HG02642 (cell line): ENCODE measurements at regions not wholly inside any gene's neighbourhood (a gene's known extent, or its start where the extent isn't known, plus 50 kb on each side); places are given as distances from the start of the nearest gene placed in this dataset.

Experiments used
- ATAC-seq: cut with Tn5 transposase; IDR thresholded peaks from one replicate; pipeline ENCODE4 v1.9.1; 2021; ENCODE audit warnings: mild to moderate bottlenecking; ENCODE audit not compliant: unreplicated experiment, poor library complexity

DNA sequence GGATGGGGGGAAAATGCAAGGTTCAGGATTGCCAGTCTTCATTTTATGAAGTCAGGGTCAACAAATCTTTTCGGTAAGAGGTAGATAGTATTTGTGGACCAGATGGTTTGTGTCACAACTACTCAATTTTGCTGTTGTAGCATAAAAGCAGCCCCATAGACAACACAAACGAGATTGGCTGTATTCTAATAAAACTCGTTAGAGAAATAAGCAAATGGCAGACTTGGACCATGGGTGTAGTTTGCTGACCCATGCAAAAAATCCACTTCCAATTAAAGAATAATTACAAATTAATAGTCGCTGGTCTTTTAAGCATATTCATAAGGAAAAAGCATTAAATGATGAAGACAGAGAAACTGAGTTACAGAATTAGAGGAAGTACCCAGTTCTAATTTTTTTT lies 247.1 kb downstream of the CRPPA start:
- ATAC-seq, result no peak

DNA sequence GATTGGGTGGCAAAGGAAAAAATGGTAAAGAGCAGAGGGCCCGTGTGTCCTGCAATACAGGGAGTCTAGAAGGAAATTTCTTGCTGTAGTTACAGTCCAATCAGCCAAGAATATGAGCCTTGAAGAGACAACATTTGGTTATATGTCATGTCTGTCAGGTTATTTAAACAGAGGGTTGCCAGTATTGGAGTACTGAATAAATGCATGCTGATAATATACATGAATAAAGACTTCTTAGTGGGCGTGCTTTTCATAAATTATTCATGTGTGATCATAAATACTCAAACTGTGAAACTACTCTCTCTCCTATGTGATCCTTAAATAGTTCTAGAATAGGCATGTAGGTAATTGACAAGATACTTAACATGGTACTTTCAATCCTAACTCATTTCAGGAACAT lies 249.0 kb downstream of the CRPPA start:
- ATAC-seq, result no peak

DNA sequence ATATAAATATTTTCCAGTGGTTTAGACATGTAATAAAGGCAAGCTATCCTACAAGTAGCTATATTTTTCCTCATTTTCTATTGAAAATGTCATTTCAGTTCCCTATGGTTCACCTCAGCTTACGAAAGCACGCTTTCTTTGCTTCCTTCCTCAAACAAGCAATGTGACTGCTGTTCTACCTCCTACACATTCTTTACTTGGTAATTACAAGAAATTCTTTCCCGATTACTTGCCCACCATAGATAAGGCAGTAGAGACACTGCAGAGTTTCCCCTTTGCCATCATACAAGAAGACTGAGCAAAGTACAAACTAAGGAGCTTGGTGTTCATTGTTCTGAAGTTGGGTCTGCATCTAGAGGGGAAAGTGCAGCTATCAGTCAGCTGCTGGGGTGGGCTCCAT lies 249.4 kb downstream of the CRPPA start:
- no peak for ATAC-seq

DNA sequence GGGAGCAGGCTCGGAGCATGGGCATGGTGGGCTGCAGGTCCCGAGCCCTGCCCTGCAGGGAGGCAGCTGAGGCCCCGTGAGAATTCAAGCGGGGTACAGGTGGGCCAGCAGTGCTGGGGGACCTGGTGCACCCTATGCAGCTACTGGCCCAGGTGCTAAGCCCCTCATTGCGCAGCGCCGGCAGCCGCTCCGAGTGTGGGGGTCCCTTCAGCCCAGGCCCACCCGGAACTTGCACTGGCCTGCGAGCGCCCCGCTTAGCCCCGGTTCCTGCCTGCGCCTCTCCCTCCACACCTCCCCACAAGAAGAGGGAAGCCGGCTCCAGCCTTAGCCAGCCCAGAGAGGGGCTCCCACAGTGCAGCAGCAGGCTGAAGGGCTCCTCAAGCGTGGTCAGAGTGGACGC lies 250.7 kb downstream of the CRPPA start:
- ATAC-seq, result no peak

DNA sequence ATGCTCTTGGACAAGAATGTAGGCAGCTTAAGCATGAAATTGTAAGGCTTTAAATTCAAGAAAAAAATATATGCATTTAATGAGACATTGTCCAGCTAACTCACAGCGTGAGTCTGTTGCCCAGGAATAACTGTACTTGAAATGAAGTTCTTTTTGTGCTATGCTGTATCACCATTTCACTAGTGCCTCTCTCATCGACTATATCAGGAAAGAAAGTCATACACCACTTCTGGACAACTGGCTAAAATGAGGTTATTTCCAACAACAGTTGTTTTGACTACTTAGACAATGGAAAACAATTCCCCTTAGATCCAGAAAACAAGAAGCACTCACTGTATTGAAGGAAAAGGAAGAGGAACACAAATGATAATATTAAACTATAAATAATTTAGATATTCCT lies 251.8 kb downstream of the CRPPA start:
- no peak for ATAC-seq

DNA sequence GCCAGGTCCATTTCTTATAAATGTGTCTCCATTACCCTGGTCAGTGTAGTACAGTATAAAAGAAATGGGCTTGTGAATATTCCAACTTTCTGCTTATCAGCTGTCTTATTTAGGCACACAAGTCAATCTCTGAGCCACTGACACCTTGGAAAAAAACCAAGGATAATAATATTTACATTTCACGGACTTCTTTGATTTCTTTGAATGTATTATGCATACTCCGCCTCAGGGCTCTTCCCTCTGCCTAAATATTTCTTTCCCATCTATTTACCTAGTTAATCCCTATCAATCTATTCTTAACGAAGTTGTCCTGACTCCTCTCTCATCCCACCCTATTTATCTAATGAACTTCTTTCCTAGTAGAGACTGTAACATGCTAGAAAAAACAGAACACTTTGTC lies 253.8 kb downstream of the CRPPA start:
- ATAC-seq, result no peak

DNA sequence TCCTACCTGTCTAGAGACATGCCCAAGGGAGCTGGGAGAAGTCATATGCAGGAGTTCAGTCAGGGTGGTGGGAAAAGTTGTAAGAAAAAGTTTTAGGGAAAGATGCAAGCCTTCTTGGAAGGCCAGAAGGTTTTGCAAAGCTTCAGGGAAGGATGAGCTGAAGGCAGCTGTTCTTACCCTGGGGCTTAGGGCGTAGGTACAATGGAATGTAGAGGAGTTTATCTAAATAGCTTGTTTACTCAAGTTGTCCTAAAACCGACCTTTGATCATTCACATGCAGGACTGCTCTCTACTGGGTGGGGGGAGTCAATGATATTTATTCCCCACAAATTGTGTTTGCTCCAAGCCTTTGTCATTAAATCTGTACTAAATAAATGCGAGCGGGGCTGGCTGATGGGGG lies 277.0 kb downstream of the CRPPA start:
- no peak for ATAC-seq

DNA sequence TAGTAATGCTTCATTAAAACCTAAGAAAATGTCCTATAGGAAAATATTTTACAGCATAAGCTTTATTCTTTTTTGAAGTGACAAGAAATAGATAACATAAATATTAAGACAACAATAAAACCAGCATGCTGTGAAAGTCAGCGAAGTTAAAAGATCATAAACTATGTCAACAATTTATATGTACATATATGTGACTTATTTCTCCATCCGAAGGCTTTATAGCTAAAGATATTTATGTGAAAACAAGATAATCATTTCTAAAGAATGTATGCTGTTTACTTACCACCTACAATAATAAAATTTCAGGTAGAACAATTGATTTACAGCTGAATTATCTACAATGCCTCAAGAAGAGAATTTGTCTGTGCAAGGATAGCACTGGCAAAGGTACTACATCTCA lies 283.4 kb downstream of the CRPPA start:
- ATAC-seq, result no peak

DNA sequence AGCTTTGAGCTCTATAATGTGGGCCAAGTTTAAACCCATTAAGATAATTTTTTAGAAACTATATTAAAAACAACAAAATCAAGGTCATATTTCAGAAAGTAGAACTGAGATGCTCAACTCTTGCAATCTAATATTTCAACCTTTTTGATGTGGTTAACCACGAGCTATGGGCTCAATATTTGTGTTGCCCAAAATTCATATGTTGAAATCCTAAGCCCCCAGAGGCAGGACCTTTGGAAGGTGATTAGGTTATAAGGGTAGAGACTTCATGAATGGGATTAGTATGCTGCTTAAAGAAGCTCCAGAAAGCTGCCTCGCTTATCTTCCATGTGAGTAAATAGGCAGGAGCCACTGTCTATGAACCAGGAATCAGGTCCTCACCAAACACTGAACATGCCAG lies 284.4 kb downstream of the CRPPA start:
- ATAC-seq, result no peak

DNA sequence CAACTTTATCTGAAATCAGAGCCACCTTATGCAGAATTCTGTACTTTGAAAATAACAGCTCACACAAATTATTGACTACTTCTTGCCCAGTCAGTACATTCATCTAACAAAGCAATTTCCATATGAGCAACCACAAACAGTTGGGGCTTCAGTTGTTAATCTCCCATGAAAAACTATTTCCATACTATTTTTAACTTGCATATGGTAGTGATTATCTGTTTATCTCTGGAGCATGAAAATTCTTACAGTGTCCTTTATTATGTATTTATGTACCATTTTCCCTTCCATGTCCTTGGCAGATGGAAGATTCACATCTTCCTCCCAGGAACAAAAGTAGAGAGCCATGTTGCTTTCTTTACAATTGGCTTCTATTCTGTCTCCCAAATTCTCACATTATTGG lies 285.7 kb downstream of the CRPPA start:
- ATAC-seq, result no peak

DNA sequence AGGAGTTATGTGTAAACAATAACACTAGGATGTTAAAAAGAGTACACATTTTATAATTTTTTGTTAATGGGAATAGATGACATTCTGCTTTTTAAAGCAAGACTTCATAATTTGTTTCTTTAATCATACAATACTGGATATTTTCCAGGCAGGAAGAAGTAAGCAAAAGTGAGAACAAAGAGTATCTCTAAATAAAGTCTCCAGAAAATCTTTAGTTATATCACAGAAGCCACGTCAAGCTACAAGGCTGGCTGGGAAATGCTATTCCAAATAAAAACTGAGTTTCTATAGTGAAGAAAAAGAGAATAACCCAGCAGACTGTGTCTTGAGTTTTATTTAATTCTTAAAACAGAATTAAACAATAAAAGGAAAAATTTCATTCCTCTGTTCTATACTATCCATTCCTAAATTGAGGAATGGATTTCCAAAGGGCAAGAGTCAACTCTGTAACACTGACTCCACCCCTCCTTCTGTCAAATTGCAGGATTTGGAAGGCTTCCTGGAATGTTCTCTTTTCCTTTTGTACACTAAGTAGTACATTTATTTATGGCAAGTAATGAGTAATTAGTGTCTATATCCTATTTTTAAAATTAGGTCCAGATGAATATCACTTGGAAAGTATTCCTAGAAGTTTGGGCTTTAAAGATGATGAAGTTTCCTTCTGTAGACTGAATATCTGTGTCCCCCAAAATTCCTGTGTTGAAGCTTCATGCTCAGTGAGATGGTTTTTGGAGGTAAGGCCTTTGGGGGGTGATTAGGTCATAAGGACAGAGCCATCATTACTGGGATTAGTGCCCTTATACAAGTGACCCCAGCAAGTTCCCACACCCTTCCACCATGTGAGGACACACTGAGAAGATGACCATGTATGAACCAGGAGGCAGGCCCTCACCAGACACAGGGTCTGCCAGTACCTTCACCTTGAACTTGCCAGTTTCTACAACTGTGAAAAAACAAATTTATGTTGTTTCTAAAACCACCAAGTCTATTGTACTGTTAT lies 290.9 kb downstream of the CRPPA start:
- ATAC-seq, result no peak

DNA sequence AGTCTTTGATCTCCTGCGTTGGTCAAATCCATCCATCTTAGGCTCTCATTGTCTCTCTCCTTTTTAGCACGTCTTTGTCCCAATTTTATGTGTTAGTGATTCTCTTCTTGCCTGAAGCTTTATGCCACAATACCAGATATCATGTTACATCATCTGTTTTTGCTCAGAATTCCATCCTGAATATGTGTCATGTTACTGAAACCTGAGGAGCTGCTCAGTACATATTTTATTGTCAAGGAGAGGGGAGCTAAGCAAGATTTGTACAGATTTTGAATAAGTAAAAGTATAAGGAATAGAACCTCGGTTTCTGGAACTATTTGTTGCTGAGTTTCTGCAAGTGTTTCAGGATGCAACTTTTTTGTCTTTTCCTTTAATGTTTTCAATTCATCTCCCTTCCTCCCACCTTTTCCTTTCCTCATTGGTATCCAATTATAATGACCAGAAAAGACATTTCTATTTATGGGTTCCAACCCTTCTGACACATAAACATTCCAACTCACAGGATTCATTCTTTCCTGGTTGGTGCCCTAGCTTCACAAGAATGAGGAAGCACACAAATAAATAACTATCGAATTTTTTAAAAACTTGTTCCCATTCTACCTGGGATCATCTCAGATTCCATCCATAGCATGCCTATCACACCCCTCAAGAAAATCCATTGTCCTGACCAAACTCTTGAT lies 291.8 kb downstream of the CRPPA start:
- no peak for ATAC-seq

DNA sequence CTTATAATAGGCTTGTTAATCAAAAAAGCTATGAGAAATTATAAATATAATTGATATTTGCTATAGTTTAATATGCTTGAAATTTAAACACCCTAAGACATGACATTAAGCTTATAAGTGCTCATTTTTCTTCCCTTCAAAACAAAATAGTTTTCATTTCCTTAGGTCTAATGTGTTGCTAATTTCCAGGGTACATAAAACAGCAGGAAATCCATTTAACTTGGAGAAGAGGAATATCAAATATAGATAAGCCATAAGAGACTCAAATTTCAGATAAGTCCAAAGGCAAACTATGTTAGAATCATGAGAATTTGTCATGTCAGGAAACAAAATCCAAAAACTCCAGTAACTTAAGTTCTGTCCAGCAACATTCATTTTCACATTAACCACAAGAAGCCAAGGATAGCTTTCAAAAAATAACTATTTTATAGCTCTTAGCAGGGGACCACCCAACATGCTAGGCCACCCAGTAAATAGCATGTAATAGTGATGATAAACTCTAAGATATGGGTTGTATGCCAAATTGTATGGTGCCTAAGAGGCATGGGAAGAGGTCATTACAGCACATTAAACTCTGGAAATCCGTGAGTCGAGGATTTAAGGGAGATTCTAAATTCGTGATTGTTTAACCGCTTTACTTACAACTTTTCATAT lies 298.1 kb downstream of the CRPPA start:
- ATAC-seq, result no peak

DNA sequence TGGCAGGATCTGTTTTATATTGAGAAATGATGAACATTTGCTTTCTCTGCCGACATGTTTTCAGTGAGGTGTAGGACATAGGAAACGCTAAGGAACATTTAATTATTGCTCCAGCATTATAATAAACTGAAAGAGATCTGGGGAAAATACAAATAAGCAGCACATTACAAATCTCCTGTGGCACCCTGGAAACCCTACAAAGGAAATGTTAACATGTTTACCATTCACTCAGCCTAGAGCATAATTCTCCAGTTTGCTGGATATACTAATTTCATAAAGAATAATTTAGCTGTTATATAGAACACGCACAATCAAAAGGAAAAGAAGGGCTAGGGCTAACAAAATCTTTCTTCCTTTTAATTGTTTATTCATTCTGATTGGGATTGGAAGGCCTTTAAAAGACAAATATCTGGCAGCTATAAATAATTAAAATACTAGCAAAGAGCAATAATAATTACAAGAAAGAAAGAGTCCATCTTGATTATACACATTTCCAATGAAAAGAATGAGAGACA lies 299.4 kb downstream of the CRPPA start:
- ATAC-seq, result no peak

DNA sequence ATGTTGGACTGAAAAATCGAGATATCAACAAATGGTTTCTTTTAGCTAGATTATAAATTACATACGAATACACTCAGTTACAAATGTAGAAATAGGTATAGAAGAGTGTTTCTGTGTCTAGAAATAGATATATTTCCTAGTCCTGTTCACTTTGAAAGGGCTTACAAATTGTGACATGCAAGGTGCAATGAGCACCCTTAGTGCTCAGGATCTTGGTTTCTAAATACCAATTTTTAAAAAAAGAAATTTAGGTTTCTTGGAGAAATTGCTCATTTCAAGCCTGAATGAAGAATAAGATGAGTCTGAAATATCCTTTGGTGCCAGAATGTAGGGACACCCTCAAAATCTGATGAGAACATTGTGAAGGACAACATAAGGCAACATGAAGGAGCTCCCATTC lies 306.0 kb downstream of the CRPPA start:
- ATAC-seq, result no peak

DNA sequence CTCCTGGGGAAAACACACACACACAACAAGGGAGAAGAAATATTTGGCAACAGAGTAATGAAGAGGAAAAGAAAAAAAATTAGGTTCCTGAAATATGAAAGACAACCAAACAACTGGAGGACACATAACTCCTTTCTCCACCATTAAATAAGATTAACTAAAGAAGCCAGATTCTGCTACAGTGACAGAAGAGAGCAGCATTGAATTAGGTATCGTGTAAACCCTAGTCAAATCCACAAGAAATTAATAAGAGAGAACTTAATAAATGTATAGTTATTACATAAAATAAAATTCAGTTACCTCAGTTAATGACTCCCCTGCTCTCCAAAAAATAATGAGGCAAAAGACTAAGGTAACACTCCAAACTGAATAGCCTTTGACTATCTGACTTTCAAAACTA lies 306.7 kb downstream of the CRPPA start:
- no peak for ATAC-seq

DNA sequence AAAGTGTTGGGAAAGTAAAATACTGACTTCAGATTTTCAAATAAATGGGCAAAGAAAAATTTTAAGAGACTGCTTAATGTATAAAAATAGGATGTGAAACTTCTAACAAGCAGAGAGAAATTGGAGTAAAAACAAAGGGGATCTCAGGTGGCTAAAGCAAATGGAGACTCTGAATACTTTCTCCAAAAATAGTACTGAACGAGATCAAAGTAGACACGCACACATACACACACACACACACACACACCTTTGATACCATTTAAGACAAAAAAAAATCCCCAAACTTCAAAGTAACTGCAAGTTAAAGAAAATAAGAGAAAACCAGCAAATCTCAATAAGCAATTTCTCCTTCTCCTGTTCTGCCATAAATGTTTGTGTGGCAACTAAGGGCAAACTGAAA lies 307.3 kb downstream of the CRPPA start:
- no peak for ATAC-seq

DNA sequence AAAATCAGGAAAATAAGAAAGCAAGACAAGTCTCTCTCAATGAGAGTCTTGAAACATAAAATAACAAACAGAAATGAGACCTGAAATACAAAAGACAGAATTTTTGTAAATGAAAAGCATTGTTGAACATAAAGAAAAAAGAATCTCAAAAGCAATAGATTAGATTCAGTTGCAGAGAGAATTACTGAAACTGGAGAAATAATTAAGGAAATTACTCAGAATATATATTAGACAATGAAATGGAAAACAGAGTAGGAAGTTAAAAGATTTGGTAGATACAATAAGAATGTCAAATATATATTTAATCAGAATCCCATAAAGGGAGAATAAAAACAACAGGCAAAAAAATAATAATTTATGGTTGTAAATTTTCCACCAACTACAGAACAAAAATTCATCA lies 308.3 kb downstream of the CRPPA start:
- ATAC-seq, result no peak

DNA sequence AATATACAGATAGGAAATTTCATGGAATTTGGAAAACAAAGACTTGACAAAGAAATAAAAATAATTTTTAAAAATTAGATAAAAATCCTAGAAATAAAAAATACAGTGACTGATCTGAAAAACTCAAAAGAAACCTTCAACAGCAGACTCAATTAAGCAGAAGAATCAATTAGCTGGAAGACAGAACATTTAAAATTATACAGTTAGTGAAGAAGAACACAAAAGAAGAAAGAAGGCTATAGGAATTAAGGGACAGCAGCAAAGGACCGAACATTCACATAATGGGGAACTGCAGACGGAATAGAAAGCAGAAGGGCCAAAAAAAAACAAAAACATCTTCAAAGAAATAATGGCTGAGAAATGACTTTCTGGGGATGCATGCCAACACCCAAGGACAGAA lies 314.5 kb downstream of the CRPPA start:
- no peak for ATAC-seq

DNA sequence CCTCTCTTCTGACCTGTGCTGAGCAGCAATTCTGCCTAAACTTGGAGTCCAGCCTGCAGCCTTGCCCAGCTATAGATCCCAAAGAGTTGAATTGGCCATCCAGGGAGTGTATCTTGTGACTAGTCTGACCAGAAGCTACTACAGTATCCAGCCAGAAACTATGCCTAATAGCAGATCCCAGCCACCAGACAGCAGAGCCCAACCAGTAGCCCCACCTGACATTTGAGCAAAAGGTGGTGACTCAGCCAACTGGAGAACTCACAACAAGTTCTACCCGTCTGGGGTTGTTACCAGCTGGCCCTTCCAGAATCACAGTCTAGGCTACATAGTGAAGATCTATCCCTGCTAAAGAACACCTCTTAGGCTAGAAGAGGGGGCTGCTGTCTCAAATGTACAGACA lies 315.0 kb downstream of the CRPPA start:
- no peak for ATAC-seq

DNA sequence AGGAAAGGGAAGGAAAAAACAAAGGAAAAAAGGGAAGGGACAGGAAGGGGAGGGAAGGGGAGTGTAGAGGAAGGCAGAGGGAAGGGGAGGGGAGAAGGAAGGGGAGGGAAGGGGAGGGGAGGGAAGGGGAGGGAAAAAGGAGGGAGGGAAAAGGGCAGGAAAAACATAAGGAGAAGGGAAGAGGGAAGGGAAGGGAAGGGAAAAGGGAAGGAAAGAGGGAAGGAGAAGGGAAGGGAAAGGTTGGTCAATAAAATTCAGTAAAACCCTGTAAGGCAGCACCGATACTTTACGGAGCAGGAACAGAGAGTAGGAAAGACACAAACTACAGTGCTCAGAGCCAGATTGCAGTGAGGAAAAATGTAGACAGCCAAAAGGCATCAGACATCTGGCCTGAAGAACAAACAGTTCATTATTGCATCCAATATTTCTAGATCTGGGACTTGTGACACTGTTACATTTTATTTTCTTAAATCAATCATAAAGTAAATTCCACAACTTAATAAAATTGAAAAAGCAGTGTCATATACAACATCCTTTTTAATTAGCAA lies 322.0 kb downstream of the CRPPA start:
- no peak for ATAC-seq
